Mucosa of descending colon (tissue), 3 donors: ENCODE measurements at regions not wholly inside any gene's neighbourhood (a gene's known extent, or its start where the extent isn't known, plus 50 kb on each side); places are given as distances from the start of the nearest gene placed in this dataset.

Experiments used
- ATAC-seq: fragments of 200-7000 bp; cut with Tn5 transposase; one replicate; pipeline ENCODE4 v1.9.1; 2020; ENCODE audit warnings: mild to moderate bottlenecking, moderate library complexity
- DNase-seq, 3 donors: peaks; one replicate each; pipeline ENCODE4 v3.0.0-alpha.2; 2020
- H3K36me3 ChIP-seq: fragments of 200-600 bp; one replicate; pipeline ENCODE4 v1.8.0; 2021; ENCODE audit warnings: low read depth, mild to moderate bottlenecking
- H3K4me1 ChIP-seq: fragments of 200-600 bp; one replicate; pipeline ENCODE4 v1.8.0; 2021; ENCODE audit warnings: low read depth, mild to moderate bottlenecking
- H3K4me3 ChIP-seq: fragments of 200-600 bp; one replicate; pipeline ENCODE4 v1.8.0; 2021; ENCODE audit warnings: mild to moderate bottlenecking
- H3K9me3 ChIP-seq: fragments of 200-600 bp; one replicate; pipeline ENCODE4 v1.8.0; 2021; ENCODE audit warnings: mild to moderate bottlenecking
- intact Hi-C, 2 donors: fragments of 100-400 bp; cut with DNase I in 1 of 2; cut with micrococcal nuclease in 1 of 2; formaldehyde crosslinking; loops; one replicate each; pipeline versions ENCODE4 v1.11.0 to v1.11.1; 2022; cut with DNase I, micrococcal nuclease
- TF ChIP-seq, protein P1 (sequence below): fragments of 200-600 bp; IDR thresholded peaks from one replicate; pipeline ENCODE4 v1.8.0; 2022; ENCODE audit warnings: antibody characterized with exemption, mild to moderate bottlenecking
- donor health status: DM: no; HTN: no; CAD: no; lungs with moderate emphysema.
- donor health status: DM: no; HTN: no; CAD: no.
- donor health status: DM: no; HTN: yes; CAD: no.

DNA sequence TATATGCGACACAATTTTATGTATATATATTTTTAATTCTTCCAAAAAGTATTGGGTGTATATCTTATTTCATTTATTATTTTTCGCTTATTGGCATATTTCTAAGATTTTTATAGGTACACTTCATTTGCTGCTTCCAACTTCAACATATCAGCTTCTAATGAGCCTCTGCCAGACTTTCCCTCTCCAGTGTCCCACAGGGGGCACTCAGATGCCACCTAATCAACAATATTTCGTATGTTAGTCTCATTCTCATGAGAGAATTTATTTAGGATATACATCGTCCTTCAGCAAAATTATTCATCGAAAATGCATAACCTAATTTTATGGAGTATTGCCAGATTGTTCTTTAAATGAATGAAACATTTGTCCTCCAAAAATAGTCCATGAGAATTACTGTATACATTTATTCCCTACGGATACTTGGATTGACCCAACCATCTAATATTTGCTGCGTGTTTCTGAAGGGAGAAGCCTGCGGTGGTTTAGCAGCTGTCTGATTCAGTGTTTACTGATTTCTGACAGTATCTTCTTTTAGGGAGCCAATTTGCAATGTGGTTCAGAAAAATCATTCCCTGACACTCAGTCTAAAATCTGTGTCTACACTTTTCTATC lies 100.6 kb upstream of the SELENOP start:
- ATAC-seq (no peak), DNase-seq (peak in 1 of 3 donors; percentile 24)
- Histone ChIP-seq H3K9me3 (no peaks in the 10 kb centered on the region), H3K36me3 (no peaks in the 10 kb centered on the region), H3K4me3 (no peak overlapping the region), H3K4me1 (no peaks in the 10 kb centered on the region)
- intact Hi-C loops, result no loop called here
- TF ChIP-seq, protein P1, sequence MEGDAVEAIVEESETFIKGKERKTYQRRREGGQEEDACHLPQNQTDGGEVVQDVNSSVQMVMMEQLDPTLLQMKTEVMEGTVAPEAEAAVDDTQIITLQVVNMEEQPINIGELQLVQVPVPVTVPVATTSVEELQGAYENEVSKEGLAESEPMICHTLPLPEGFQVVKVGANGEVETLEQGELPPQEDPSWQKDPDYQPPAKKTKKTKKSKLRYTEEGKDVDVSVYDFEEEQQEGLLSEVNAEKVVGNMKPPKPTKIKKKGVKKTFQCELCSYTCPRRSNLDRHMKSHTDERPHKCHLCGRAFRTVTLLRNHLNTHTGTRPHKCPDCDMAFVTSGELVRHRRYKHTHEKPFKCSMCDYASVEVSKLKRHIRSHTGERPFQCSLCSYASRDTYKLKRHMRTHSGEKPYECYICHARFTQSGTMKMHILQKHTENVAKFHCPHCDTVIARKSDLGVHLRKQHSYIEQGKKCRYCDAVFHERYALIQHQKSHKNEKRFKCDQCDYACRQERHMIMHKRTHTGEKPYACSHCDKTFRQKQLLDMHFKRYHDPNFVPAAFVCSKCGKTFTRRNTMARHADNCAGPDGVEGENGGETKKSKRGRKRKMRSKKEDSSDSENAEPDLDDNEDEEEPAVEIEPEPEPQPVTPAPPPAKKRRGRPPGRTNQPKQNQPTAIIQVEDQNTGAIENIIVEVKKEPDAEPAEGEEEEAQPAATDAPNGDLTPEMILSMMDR, result no peak

- no peaks in the 10 kb centered on the region for H3K9me3 ChIP-seq
- no peaks in the 10 kb centered on the region for H3K4me1 ChIP-seq
- intact Hi-C loops, result no loop called here
- TF ChIP-seq, protein P1, result peak; percentile 74
- ATAC-seq (peak; percentile 98), DNase-seq (peak; percentile 86 to 93 (median 87))
- no peaks in the 10 kb centered on the region for H3K36me3 ChIP-seq
- H3K4me3 ChIP-seq, result no peak overlapping the region
Measured at GRCh38 chr5:42908509-42909488, 97.1 kb upstream of the SELENOP start.

GRCh38 chr5:42908086-42908485 lies 96.4 kb upstream of the SELENOP start:
- intact Hi-C loops, result no loop called here
- TF ChIP-seq, protein P1, result no peak
- Histone ChIP-seq H3K4me1 (no peaks in the 10 kb centered on the region), H3K4me3 (no peak overlapping the region), H3K36me3 (no peaks in the 10 kb centered on the region), H3K9me3 (no peaks in the 10 kb centered on the region)
- DNase-seq, result no peak
- ATAC-seq, result no peak

GRCh38 chr5:42905827-42906226 lies 94.1 kb upstream of the SELENOP start:
- no peaks in the 10 kb centered on the region for H3K4me1 ChIP-seq
- H3K9me3 ChIP-seq, result no peaks in the 10 kb centered on the region
- no peaks in the 10 kb centered on the region for H3K36me3 ChIP-seq
- no peak for DNase-seq
- H3K4me3 ChIP-seq, result no peak overlapping the region
- TF ChIP-seq, protein P1, result no peak
- no peak for ATAC-seq
- intact Hi-C loops, result no loop called here

GRCh38 chr5:42900734-42901133 lies 89.0 kb upstream of the SELENOP start:
- no peaks in the 10 kb centered on the region for H3K9me3 ChIP-seq
- ATAC-seq (no peak), DNase-seq (no peak)
- intact Hi-C loops, result no loop called here
- no peaks in the 10 kb centered on the region for H3K36me3 ChIP-seq
- TF ChIP-seq, protein P1, result no peak
- H3K4me3 ChIP-seq, result no peak overlapping the region
- no peaks in the 10 kb centered on the region for H3K4me1 ChIP-seq
